ENCODE measurements at regions not wholly inside any gene's neighbourhood (a gene's known extent, or its start where the extent isn't known, plus 50 kb on each side); places are given as distances from the start of the nearest gene placed in this dataset.

DNA sequence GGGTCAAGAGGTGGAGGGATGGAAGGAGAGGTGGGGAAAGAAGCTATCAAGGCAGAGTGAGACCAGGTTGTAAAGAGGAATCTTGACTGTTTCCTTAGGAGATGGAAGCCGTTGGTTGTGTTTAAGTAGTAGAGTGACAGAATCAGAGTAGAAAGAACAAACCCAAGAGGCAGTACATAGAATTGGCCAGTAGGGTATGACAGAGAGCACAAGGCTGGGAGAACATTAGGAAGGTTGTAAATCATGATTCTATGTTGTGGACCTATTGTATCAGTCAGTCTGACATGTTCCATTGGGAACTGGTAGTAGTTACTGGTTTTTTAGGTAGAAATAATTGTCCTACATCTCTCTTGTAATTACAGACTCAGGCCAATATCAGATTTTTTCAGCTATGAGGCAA, 486.9 kb upstream of the USP24 start:
- no peak for TF ChIP-seq CTCF (IDR thresholded peaks at IDR 0.05)
- no peak for TF ChIP-seq POLR2A (IDR thresholded peaks at IDR 0.05)

All from lower leg skin (tissue), 3 donors.